CD4-positive, alpha-beta T cell (primary cell): ENCODE measurements at regions not wholly inside any gene's neighbourhood (a gene's known extent, or its start where the extent isn't known, plus 50 kb on each side); places are given as distances from the start of the nearest gene placed in this dataset.

Source experiments
- ATAC-seq: fragments of 200-7000 bp; cut with Tn5 transposase; one replicate; pipeline ENCODE4 v1.10.0; 2022; ENCODE audit warnings: mild to moderate bottlenecking; ENCODE audit not compliant: poor library complexity
- CTCF ChIA-PET: fragments of 350-600 bp; sonication (Branson Sonifier 250); formaldehyde crosslinking; loops from one replicate; lab custom pipeline; 2021; ENCODE audit warnings: antibody characterized with exemption, inconsistent platforms; lab: Charles Lee
- POLR2A ChIA-PET: fragments of 350-600 bp; sonication (Branson Sonifier 250); formaldehyde crosslinking; loops from one replicate; lab custom pipeline; 2021; ENCODE audit warnings: antibody characterized with exemption, inconsistent platforms; lab: Charles Lee
- DNase-seq, 14 experiments: peaks; one replicate each; pipeline ENCODE4 v3.0.0-alpha.2; 2013 to 2020; ENCODE audit warnings: mixed read lengths in 2 of 14
- H3K27ac ChIP-seq, 2 donors: one replicate each; pipeline versions ENCODE4 v1.5.1 to v1.7.0; 2013; ENCODE audit warnings: low read length in 2 of 2, low read depth in 1 of 2, mild to moderate bottlenecking in 1 of 2
- H3K27me3 ChIP-seq, 2 experiments: 1 replicate in 1 of 2; 2 replicates in 1 of 2; pipeline versions ENCODE4 v1.6.1 to v1.7.0; 2013; ENCODE audit warnings: low read length in 2 of 2, control low read depth in 1 of 2, mild to moderate bottlenecking in 1 of 2, moderate library complexity in 1 of 2; ENCODE audit not compliant: insufficient read depth in 2 of 2, control insufficient read depth in 1 of 2
- H3K36me3 ChIP-seq: one replicate; pipeline ENCODE4 v1.6.1; 2013; ENCODE audit warnings: low read length, control low read depth; ENCODE audit not compliant: insufficient read depth
- H3K4me1 ChIP-seq: one replicate; pipeline ENCODE4 v1.6.1; 2013; ENCODE audit warnings: low read length, control low read depth; ENCODE audit not compliant: insufficient read depth
- H3K4me3 ChIP-seq: one replicate; pipeline ENCODE4 v1.5.1; 2013; ENCODE audit warnings: mild to moderate bottlenecking, low read length, moderate library complexity
- H3K9me3 ChIP-seq, 2 experiments: 1 replicate in 1 of 2; 2 replicates in 1 of 2; pipeline versions ENCODE4 v1.6.1 to v1.7.0; 2013; ENCODE audit warnings: low read length in 2 of 2, mild to moderate bottlenecking in 2 of 2, control low read depth in 1 of 2, moderate library complexity in 1 of 2; ENCODE audit not compliant: control insufficient read depth in 1 of 2, insufficient read depth in 1 of 2
- H3K27ac Mint-ChIP-seq: one replicate; pipeline ENCODE4 v1.8.0; 2020; ENCODE audit warnings: mixed read lengths
- H3K27me3 Mint-ChIP-seq: one replicate; pipeline ENCODE4 v1.8.0; 2021; ENCODE audit warnings: mixed read lengths
- H3K36me3 Mint-ChIP-seq: one replicate; pipeline ENCODE4 v1.8.0; 2021; ENCODE audit warnings: low read depth, mixed read lengths
- H3K4me1 Mint-ChIP-seq: one replicate; pipeline ENCODE4 v1.8.0; 2021; ENCODE audit warnings: low read depth, mixed read lengths
- H3K4me3 Mint-ChIP-seq: one replicate; pipeline ENCODE4 v1.8.0; 2020; ENCODE audit warnings: mild to moderate bottlenecking, mixed read lengths
- H3K9me3 Mint-ChIP-seq: one replicate; pipeline ENCODE4 v1.8.0; 2020; ENCODE audit warnings: mixed read lengths
- CTCF ChIP-seq: fragments of 200-600 bp; IDR thresholded peaks from one replicate; pipeline ENCODE4 v1.8.0; 2022; ENCODE audit warnings: antibody characterized with exemption, mild to moderate bottlenecking
- intact Hi-C, 2 experiments: fragments of 100-400 bp; cut with DNase I in 1 of 2; cut with micrococcal nuclease in 1 of 2; formaldehyde crosslinking; loops; one replicate each; pipeline versions ENCODE4 v1.15.1 to v1.9.0; 2023 to 2025; cut with DNase I, micrococcal nuclease

GRCh38 chr10:78783753-78784152 lies 285.0 kb upstream of the ZMIZ1 start:
- CTCF ChIA-PET, result no interaction called here
- Mint-ChIP-seq H3K36me3 (no peaks in the 10 kb centered on the region), H3K4me3 (no peak overlapping the region), H3K9me3 (no peaks in the 10 kb centered on the region), H3K27me3 (peaks cover 3% of the 10 kb centered on the region), H3K27ac (no peak overlapping the region), H3K4me1 (no peaks in the 10 kb centered on the region)
- H3K4me3 ChIP-seq, result no peak overlapping the region
- DNase-seq (peak in 1 of 14 experiments; percentile 8), ATAC-seq (no peak)
- POLR2A ChIA-PET, result no interaction called here
- H3K27ac ChIP-seq, result no peak overlapping the region
- H3K9me3 ChIP-seq, result peaks cover 0 to 12% of the 10 kb centered on the region in 2 experiments
- no peaks in the 10 kb centered on the region for H3K4me1 ChIP-seq
- intact Hi-C loops, result no loop called here
- no peak for TF ChIP-seq CTCF
- no peaks in the 10 kb centered on the region for H3K36me3 ChIP-seq
- no peaks in the 10 kb centered on the region for H3K27me3 ChIP-seq

- H3K9me3 Mint-ChIP-seq, result no peaks in the 10 kb centered on the region
- no peak overlapping the region for H3K4me3 Mint-ChIP-seq
- intact Hi-C loops, result no loop called here
- CTCF ChIA-PET, result no interaction called here
- peaks cover 8% of the 10 kb centered on the region for H3K27me3 Mint-ChIP-seq
- no peaks in the 10 kb centered on the region for H3K4me1 Mint-ChIP-seq
- H3K27me3 ChIP-seq, result no peaks in the 10 kb centered on the region
- no peak overlapping the region for H3K27ac Mint-ChIP-seq
- no peak overlapping the region for H3K27ac ChIP-seq
- H3K4me1 ChIP-seq, result no peaks in the 10 kb centered on the region
- H3K36me3 ChIP-seq, result no peaks in the 10 kb centered on the region
- ATAC-seq, result no peak
- POLR2A ChIA-PET, result no interaction called here
- H3K9me3 ChIP-seq, result peaks cover 0 to 12% of the 10 kb centered on the region in 2 experiments
- H3K36me3 Mint-ChIP-seq, result no peaks in the 10 kb centered on the region
- TF ChIP-seq CTCF, result no peak
- H3K4me3 ChIP-seq, result no peak overlapping the region
- no peak for DNase-seq
Observed at GRCh38 chr10:78784546-78784945, 284.2 kb upstream of the ZMIZ1 start.

GRCh38 chr10:78785066-78785465 lies 283.7 kb upstream of the ZMIZ1 start:
- Mint-ChIP-seq H3K27me3 (peaks cover 8% of the 10 kb centered on the region), H3K4me1 (no peaks in the 10 kb centered on the region), H3K36me3 (no peaks in the 10 kb centered on the region), H3K9me3 (no peaks in the 10 kb centered on the region), H3K4me3 (no peak overlapping the region), H3K27ac (no peak overlapping the region)
- no peak overlapping the region for H3K4me3 ChIP-seq
- ATAC-seq (no peak), DNase-seq (peak in 1 of 14 experiments; percentile 15)
- H3K9me3 ChIP-seq, result peaks cover 0 to 12% of the 10 kb centered on the region in 2 experiments
- no peak for TF ChIP-seq CTCF
- intact Hi-C loops, result no loop called here
- CTCF ChIA-PET, result interaction anchor here (1.3 kb wide), 1 partner anchor 26 kb away, joined by 3 read pairs; no protein-coding TSS in a partner anchor
- no peaks in the 10 kb centered on the region for H3K4me1 ChIP-seq
- H3K27me3 ChIP-seq, result no peaks in the 10 kb centered on the region
- H3K36me3 ChIP-seq, result no peaks in the 10 kb centered on the region
- no peak overlapping the region for H3K27ac ChIP-seq
- POLR2A ChIA-PET, result no interaction called here
